Endothelial cell of umbilical vein (primary cell): ENCODE measurements at regions not wholly inside any gene's neighbourhood (a gene's known extent, or its start where the extent isn't known, plus 50 kb on each side); places are given as distances from the start of the nearest gene placed in this dataset.
A peak's percentile ranks its signal among the peaks of the same experiment; 100 is the strongest.

Source experiments
- EZH2 ChIP-seq: IDR thresholded peaks from 2 replicates; pipeline ENCODE4 v1.6.1; 2012; ENCODE audit warnings: borderline replicate concordance, low read depth, mild to moderate bottlenecking, moderate library complexity, low read length, inconsistent platforms; ENCODE audit not compliant: severe bottlenecking
- FOS ChIP-seq: IDR thresholded peaks from 2 replicates; pipeline ENCODE4 v1.6.1; 2011; ENCODE audit warnings: mild to moderate bottlenecking, low read length, moderate library complexity, borderline replicate concordance; ENCODE audit not compliant: insufficient read depth
- GATA2 ChIP-seq: IDR thresholded peaks from 2 replicates; pipeline ENCODE4 v1.7.0; 2011; ENCODE audit warnings: low read depth, mild to moderate bottlenecking, moderate library complexity, mixed read lengths, low read length; ENCODE audit not compliant: insufficient read length, insufficient read depth
- JUN ChIP-seq: IDR thresholded peaks from 2 replicates; pipeline ENCODE4 v1.6.1; 2011; ENCODE audit warnings: borderline replicate concordance, low read depth; ENCODE audit not compliant: insufficient read length, insufficient read depth
- MAX ChIP-seq: IDR thresholded peaks from 2 replicates; pipeline ENCODE4 v1.6.1; 2011; ENCODE audit not compliant: insufficient read depth, insufficient read length
- MYC ChIP-seq: IDR thresholded peaks from one replicate; pipeline ENCODE4 v1.6.1; 2011; ENCODE audit warnings: mild to moderate bottlenecking, low read depth, low read length
- POLR2A ChIP-seq: IDR thresholded peaks from 2 replicates; pipeline ENCODE4 v1.6.1; 2012; ENCODE audit warnings: low read depth, mild to moderate bottlenecking, control low read depth, low read length
- POLR2AphosphoS5 ChIP-seq: IDR thresholded peaks from 2 replicates; pipeline ENCODE4 v1.6.1; 2012; ENCODE audit warnings: low read depth, mild to moderate bottlenecking, control low read depth, low read length, moderate library complexity; ENCODE audit not compliant: insufficient read depth
- TF ChIP-seq, protein P1 (sequence below), 2 donors: IDR thresholded peaks; 1 replicate in 1 of 2; 2 replicates in 1 of 2; pipeline ENCODE4 v1.5.1; 2011; ENCODE audit warnings: low read length in 2 of 2, mild to moderate bottlenecking in 2 of 2, moderate library complexity in 2 of 2, control low read depth in 1 of 2, inconsistent platforms in 1 of 2, low read depth in 1 of 2; ENCODE audit not compliant: insufficient read depth in 1 of 2; ENCODE audit errors: extremely low read depth in 1 of 2

DNA sequence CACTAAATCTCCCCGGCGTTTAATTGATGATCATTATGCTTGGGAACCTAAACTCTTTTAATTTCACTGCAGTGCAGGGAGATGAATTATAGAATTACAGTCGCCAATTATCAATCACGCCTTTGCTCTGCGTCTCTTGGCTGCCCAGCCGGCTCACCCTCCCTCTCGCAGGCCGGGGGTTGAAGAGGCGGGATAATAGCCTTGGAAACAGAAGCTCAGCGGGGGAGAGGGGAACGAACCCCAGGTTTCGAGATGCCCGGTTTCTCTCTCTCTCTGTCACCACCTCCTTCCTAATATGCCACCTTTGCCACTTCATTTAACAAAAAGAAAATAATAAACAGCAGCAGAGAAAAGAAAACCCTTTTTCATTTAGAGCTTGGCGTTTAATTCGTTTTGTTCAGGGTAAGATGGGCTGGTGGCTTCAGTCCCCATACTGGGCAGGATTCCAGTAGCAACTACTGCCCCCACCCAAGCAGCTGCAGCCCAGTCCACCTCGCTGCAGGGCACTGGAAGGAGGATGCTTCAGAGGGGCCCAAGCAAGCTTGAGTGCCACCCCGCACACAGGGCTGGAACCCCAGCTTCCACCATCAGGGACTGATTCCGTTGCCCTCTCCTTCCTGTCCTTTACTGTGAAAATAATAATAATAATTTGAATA is 271.7 kb downstream of the BUD13 start:
- TF ChIP-seq, protein P1, sequence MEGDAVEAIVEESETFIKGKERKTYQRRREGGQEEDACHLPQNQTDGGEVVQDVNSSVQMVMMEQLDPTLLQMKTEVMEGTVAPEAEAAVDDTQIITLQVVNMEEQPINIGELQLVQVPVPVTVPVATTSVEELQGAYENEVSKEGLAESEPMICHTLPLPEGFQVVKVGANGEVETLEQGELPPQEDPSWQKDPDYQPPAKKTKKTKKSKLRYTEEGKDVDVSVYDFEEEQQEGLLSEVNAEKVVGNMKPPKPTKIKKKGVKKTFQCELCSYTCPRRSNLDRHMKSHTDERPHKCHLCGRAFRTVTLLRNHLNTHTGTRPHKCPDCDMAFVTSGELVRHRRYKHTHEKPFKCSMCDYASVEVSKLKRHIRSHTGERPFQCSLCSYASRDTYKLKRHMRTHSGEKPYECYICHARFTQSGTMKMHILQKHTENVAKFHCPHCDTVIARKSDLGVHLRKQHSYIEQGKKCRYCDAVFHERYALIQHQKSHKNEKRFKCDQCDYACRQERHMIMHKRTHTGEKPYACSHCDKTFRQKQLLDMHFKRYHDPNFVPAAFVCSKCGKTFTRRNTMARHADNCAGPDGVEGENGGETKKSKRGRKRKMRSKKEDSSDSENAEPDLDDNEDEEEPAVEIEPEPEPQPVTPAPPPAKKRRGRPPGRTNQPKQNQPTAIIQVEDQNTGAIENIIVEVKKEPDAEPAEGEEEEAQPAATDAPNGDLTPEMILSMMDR (IDR thresholded peaks at IDR 0.05; ENCODE audit: extremely low read depth in 1 of 2, insufficient read depth in 1 of 2, low read depth in 1 of 2, low read length in 2 of 2): no peak
- TF ChIP-seq EZH2 (peak; percentile 36), POLR2AphosphoS5 (no peak), FOS (no peak), GATA2 (no peak), POLR2A (no peak), MYC (no peak), JUN (no peak), MAX (no peak)
